ELF-1 (cell line): ENCODE measurements at regions not wholly inside any gene's neighbourhood (a gene's known extent, or its start where the extent isn't known, plus 50 kb on each side); places are given as distances from the start of the nearest gene placed in this dataset.
"Not testable (repeated sequence)": the region's sequence is repeated elsewhere in the genome, so short reads cannot be mapped to it uniquely, and the experiment has no call there.

Experiments
- DNase-seq: peaks from one replicate; pipeline ENCODE4 v3.0.0-alpha.2; 2016; ENCODE audit warnings: low read depth, low spot score

DNA sequence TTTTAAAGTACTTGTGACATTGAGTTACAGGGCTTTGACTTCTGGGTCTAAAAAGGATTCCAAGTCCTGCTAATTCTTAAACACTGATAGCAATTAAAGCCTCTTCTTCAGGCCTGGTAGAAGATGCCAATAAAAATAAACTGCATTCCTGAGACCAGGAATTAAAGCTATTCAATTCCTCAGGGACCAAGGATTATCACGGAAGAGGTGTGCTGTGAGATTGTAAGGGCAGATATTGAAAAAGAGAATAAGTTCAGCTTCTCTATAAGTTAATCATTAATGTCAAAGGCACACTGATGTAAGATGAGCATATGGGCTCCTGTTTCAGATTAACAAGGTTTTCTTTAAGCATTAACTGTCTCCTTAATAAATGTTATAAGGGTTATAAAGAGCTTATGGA, 611.3 kb downstream of the SI start:
- DNase-seq, result no peak

GRCh38 chr3:164465172-164465571, 613.1 kb downstream of the SI start:
- no peak for DNase-seq

DNA sequence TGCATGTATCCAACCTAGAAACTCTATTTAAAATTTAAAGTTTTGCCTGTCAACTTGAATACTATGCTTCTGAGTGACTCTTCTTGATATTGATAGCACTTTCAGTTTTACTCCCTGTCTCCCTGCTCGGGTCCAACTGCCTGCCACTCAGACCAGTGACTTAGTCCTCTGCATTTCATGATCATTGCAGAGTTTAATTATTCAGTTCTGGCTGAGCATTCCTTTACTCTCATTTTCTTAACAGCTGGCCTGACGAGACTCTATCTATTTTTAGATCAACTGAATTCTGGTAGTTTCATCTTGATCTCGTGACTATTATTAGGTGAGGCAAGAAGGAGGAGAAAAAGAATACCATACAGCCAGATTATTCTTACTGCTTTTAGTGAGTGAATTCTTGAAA, 617.4 kb downstream of the SI start:
- no peak for DNase-seq

DNA sequence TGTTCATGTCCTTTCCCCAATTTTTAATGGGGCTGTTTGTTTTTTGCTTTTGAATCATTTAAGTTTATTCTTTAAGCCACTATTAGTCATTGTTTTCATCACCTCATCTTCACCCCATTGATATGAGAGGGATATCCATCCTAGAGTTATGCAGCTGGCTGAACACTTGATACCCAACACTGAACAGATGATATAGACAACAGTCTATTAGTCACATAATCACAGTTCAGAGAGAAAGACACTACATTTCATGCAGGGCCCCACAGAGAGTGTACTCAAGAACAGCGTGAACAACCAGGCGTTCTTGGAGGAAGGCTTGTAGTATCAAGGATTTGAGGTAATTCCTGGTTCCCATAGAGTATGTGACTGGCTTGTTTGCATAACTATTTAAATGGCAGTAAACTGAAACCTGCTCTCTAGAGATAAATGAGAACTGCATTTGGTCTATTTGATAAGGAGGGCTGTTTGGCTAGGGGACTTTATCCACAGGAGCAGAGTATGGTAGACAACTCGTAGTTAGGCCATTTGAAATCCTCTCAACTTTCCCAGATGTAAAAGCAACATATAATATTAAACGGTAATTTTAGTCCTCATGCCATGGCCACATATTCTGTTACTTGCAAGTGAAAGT, 618.7 kb downstream of the SI start:
- no peak for DNase-seq

DNA sequence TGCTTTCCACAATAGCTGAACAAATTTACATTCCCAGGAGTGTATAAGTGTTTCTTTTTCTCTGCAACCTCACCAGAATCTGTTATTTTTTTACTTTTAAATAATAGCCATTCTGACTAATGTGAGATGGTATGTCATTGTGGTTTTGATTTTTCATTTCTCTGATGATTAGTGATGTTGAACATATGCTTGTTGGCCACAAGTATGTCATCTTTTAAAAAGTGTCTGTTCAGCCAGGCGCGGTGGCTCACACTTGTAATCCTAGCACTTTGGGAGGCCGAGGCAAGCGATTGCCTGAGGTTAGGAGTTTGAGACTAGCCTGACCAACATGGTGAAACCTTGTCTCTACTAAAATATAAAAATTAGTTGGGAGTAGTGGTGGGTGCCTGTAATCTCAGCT, 619.3 kb downstream of the SI start:
- DNase-seq, result no peak

DNA sequence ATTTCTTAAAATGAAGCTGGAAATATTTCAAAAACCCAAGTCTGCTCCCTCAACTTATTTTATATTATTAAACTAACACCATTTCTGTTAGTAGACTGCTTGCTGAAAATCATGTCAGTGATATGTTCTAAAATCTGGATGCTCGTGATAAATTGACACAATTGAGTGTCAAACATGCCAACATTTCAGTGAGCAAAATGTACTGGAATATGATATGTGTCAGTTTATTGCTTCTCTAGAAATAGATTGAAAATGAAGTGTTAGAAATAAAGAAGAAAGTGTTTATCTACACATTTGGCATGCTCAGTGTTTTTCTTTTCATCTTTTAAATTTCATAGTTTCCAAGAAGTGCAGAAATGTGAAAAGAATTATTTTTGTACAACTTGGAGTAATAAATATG, 624.6 kb downstream of the SI start:
- DNase-seq, result no peak

- DNase-seq, result no peak
Observed at GRCh38 chr3:164452707-164453106, 625.6 kb downstream of the SI start.

DNA sequence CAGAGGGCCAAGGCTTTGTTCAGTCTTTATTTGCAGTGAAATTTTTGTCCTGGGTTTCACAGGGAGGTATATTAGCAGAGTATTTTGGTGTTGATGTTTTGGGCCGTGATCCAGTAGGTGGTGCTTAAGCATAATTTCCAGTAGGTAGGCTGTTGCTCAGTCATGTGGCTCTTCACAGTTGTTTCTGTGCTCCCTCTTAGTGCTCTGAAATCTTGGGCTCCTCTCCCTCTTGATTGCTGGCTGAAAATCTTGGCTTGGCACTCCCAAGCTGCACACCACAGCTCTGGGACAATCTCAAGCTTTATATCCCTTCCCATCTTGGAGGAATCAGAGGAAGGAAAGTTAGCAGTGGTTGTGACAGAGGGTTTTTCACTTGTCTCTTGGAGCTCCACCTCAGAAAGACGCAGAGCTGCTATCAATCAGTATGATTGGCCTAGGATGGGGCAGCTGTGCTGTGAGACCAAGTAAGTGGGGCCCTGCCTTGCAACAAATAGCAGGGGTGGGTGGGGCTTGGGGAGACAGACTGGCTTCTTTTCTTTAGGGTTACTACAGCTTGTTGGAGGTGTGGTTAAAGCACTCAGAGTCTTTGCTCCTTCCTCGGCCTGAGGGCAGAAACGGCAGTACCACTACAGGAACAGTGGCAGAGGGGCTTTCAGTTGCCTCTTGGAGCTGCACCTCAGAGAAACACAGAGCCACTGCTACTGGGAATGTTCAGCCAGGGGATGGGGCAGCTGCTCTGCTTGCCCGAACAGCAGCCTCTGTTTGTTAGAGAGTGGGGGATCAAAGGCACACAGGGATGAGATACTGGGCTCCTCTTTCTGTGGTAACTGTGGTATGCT, 627.0 kb downstream of the SI start:
- peak; percentile 62 for DNase-seq

- DNase-seq, result no peak
Observed at GRCh38 chr3:164450276-164450905, 627.9 kb downstream of the SI start.

GRCh38 chr3:164419220-164419619, 659.1 kb downstream of the SI start:
- no peak for DNase-seq

GRCh38 chr3:164418414-164418813, 659.9 kb downstream of the SI start:
- DNase-seq, result no peak

GRCh38 chr3:164417955-164418354, 660.3 kb downstream of the SI start:
- no peak for DNase-seq

DNA sequence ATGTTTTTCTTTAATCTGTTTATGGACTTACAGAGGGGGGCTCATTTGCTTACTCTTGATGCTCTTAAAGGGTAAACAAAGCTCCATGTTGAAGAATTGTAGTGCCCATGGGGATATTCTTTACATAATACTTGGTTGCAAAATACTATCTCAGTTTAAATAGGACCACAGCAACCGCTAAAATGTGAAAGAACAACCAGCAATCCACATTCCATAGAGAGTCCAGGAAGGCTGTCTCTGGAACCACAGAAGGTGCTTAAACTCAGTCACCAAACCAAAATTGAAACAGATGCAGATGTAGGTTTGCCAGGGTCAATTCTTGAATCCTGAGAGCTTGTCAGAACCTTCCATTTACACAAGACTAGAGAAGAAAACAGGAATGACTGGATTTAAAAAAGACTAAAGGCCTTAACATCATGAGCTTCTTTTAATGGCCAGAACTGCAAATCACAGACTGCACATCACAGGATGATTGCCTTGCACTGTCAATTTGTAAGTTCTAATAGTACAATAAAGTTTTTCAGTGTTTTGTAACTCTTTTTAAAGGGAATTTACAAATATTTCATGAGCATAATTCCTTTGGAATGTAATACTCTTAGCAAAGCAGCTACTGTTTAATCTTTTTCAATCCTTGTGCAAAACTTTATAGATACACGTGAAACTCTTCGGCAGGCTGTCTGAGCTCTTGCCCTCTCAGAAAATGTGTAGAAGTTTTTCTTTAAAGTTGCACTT, 661.6 kb downstream of the SI start:
- no peak for DNase-seq

GRCh38 chr3:164408326-164408725, 670.0 kb downstream of the SI start:
- no peak for DNase-seq

DNA sequence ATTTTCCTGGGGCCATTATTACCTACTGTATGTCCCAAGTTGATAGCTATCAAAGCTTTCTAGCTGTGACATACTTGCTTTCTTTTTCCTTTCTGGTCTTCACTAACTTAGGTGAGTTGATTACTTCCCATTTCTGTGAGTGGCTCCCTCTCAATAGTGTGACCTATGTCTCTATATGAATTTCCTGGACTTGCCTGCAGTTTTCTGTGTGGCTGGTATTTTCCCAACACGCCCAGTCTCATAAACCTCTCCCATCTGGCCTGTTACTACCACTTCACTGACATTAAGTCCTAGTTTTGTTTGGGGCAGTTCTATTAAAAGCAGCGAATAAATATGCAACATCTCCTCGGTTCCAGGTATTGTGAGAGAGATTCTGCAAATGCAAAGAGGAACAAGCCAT, 671.2 kb downstream of the SI start:
- no peak for DNase-seq

GRCh38 chr3:164406281-164406680, 672.0 kb downstream of the SI start:
- no peak for DNase-seq

GRCh38 chr3:164401923-164402322, 676.4 kb downstream of the SI start:
- DNase-seq, result no peak

DNA sequence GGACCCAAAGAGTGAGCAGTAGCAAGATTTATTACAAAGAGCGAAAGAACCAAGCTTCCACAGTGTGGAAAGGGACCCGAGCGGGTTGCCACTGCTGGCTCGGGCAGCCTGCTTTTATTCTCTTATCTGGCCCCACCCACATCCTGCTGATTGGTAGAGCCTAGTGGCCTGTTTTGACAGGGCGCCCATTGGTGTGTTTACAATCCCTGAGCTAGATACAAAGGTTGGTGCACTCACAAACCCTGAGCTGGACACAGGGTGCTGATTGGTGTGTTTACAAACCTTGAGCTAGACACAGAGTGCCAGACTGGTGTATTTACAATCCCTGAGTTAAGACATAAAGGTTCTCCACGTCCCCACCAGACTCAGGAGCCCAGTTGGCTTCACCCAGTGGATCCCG, 676.9 kb downstream of the SI start:
- not testable (repeated sequence) for DNase-seq

DNA sequence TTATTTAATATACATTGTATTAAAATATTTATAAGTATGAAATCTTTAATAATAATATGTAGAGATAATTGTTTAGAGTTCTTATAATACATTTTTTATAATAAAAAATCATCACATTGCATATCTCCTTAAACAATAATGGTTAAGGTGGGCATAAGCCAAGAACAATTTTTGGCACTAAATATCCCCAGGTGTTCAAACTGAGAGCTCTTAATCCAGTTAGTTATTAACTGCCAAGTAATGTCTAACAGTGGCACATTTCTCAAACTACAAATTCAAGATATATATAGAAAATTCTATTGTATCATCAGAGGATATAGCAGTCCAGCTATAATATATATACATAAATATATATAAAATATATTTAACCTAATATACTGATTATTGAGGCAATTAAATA, 680.8 kb downstream of the SI start:
- DNase-seq, result no peak

- DNase-seq, result no peak
Observed at GRCh38 chr3:164393171-164393570, 685.1 kb downstream of the SI start.

DNA sequence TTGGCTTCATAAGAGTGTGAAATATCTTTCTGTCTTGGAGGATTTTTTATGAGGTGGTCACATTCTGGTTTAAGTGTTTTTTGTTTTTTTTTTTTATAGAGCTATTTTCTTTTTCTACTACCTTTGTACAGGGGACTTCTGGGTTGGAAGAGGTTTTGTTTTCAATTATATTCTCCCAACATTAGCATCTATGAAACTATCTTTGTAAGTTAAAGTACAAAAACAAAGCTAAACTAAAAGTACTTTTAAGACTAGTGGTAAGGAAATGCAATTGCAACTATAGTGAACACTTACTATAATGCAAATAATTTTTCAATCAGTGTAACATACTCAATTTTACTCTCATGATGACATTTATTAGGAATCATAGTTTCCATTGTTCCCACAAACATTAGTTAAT, 688.2 kb downstream of the SI start:
- no peak for DNase-seq

GRCh38 chr3:164387236-164387635, 691.1 kb downstream of the SI start:
- no peak for DNase-seq
